SU-DHL-6 (cell line): ENCODE measurements at regions not wholly inside any gene's neighbourhood (a gene's known extent, or its start where the extent isn't known, plus 50 kb on each side); places are given as distances from the start of the nearest gene placed in this dataset.

Source experiments
- H2AFZ ChIP-seq: fragments of 200-600 bp; sonication (generic); 2 replicates; pipeline ENCODE4 v1.6.1; 2014; ENCODE audit warnings: low read depth, mild to moderate bottlenecking, moderate library complexity, mixed read lengths, antibody characterized with exemption, low read length; ENCODE audit not compliant: severe bottlenecking
- H3F3A ChIP-seq: fragments of 200-600 bp; shearing (Covaris generic); 2 replicates; pipeline ENCODE4 v1.6.0; 2016; ENCODE audit warnings: antibody characterized with exemption, mild to moderate bottlenecking; ENCODE audit not compliant: insufficient read depth
- H3K27ac ChIP-seq: fragments of 200-600 bp; sonication (generic); 2 replicates; pipeline ENCODE4 v1.5.1; 2016; ENCODE audit warnings: low read depth, mild to moderate bottlenecking, low read length, moderate library complexity, mixed read lengths
- H3K27me3 ChIP-seq: fragments of 200-600 bp; sonication (generic), shearing (Covaris generic); 2 replicates; pipeline ENCODE4 v1.6.0; 2014; ENCODE audit warnings: mild to moderate bottlenecking, low read length
- H3K36me3 ChIP-seq: fragments of 200-600 bp; sonication (generic); 2 replicates; pipeline ENCODE4 v1.6.1; 2014; ENCODE audit warnings: mild to moderate bottlenecking, low read length, mixed read lengths
- H3K4me2 ChIP-seq: fragments of 300-600, 200-600 bp; shearing (Covaris generic), sonication (generic); 2 replicates; pipeline ENCODE4 v1.6.0; 2014; ENCODE audit warnings: low read length, low read depth, mild to moderate bottlenecking; ENCODE audit not compliant: poor library complexity, severe bottlenecking
- H3K4me3 ChIP-seq: fragments of 200-600 bp; sonication (generic); 2 replicates; pipeline ENCODE4 v1.5.1; 2014; ENCODE audit warnings: antibody characterized with exemption, low read length, mild to moderate bottlenecking, mixed read lengths; ENCODE audit not compliant: insufficient read depth, poor library complexity, severe bottlenecking
- H3K79me2 ChIP-seq: fragments of 200-600 bp; sonication (generic); 2 replicates; pipeline ENCODE4 v1.6.1; 2014; ENCODE audit warnings: mild to moderate bottlenecking, low read length, moderate library complexity; ENCODE audit not compliant: insufficient read depth
- H3K9ac ChIP-seq: fragments of 200-600 bp; sonication (generic); 2 replicates; pipeline ENCODE4 v1.7.0; 2014; ENCODE audit warnings: mild to moderate bottlenecking, low read length
- H3K9me2 ChIP-seq: fragments of 200-600 bp; sonication (generic); replicated peaks from 2 replicates; pipeline ENCODE4 v1.6.1; 2014; ENCODE audit warnings: low read length; ENCODE audit not compliant: insufficient read depth
- H3K9me3 ChIP-seq: fragments of 200-600 bp; sonication (generic); 2 replicates; pipeline ENCODE4 v1.6.1; 2014; ENCODE audit warnings: low read length, mixed read lengths; ENCODE audit not compliant: insufficient read depth
- H4K20me1 ChIP-seq: fragments of 200-600 bp; sonication (generic); 2 replicates; pipeline ENCODE4 v1.6.1; 2014; ENCODE audit warnings: low read depth, mild to moderate bottlenecking, antibody characterized with exemption, low read length, moderate library complexity, mixed read lengths
- EZH2phosphoT487 ChIP-seq: fragments of 200-600 bp; sonication (generic), shearing (Covaris generic); conservative IDR thresholded peaks from 2 replicates; pipeline ENCODE4 v1.6.1; 2018; ENCODE audit warnings: mild to moderate bottlenecking, antibody characterized with exemption, low read length, moderate library complexity, mixed read lengths
- TF ChIP-seq, protein P1 (sequence below): fragments of 200-600 bp; sonication (generic); IDR thresholded peaks from one replicate; pipeline ENCODE4 v1.5.1; 2017; ENCODE audit warnings: antibody characterized with exemption, mild to moderate bottlenecking, low read length, moderate library complexity; ENCODE audit not compliant: insufficient read depth, poor library complexity, severe bottlenecking

- no peaks in the 10 kb centered on the region for H3F3A ChIP-seq
- H4K20me1 ChIP-seq, result no peaks in the 10 kb centered on the region
- no peak overlapping the region for H3K27ac ChIP-seq
- no peak overlapping the region for H3K4me3 ChIP-seq
- no peak overlapping the region for H2AFZ ChIP-seq
- H3K4me2 ChIP-seq, result no peak overlapping the region
- H3K9ac ChIP-seq, result no peak overlapping the region
- no peaks in the 10 kb centered on the region for H3K79me2 ChIP-seq
- no peaks in the 10 kb centered on the region for H3K9me3 ChIP-seq
- TF ChIP-seq, protein P1, sequence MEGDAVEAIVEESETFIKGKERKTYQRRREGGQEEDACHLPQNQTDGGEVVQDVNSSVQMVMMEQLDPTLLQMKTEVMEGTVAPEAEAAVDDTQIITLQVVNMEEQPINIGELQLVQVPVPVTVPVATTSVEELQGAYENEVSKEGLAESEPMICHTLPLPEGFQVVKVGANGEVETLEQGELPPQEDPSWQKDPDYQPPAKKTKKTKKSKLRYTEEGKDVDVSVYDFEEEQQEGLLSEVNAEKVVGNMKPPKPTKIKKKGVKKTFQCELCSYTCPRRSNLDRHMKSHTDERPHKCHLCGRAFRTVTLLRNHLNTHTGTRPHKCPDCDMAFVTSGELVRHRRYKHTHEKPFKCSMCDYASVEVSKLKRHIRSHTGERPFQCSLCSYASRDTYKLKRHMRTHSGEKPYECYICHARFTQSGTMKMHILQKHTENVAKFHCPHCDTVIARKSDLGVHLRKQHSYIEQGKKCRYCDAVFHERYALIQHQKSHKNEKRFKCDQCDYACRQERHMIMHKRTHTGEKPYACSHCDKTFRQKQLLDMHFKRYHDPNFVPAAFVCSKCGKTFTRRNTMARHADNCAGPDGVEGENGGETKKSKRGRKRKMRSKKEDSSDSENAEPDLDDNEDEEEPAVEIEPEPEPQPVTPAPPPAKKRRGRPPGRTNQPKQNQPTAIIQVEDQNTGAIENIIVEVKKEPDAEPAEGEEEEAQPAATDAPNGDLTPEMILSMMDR, result no peak
- TF ChIP-seq EZH2phosphoT487, result no peak
- H3K27me3 ChIP-seq, result no peaks in the 10 kb centered on the region
- no peaks in the 10 kb centered on the region for H3K36me3 ChIP-seq
- no peaks in the 10 kb centered on the region for H3K9me2 ChIP-seq
These were observed 352.3 kb upstream of the ATXN7L3B start for GRCh38 chr12:74185360-74185759.

DNA sequence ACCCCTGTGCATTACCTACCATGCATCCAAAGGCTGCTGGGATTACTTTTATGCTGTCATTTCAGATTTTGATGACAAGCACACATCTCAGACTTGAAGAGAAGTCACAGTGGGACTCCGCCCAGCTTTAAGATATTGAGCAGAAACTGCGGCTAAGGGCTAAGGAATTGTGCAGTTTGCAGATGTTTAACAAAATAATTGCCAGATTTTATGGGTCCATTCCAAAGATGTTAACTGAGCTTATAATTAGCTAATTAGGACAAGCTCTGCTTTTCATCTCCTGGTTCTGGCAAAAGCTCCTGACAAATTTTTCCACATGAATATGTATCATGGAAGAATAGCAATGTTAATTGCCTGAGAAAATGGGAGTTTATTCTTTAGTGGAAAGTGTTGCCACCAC is 344.4 kb upstream of the ATXN7L3B start:
- Histone ChIP-seq H3K9me2 (no peaks in the 10 kb centered on the region), H3K27me3 (no peaks in the 10 kb centered on the region), H3K4me3 (no peak overlapping the region)

DNA sequence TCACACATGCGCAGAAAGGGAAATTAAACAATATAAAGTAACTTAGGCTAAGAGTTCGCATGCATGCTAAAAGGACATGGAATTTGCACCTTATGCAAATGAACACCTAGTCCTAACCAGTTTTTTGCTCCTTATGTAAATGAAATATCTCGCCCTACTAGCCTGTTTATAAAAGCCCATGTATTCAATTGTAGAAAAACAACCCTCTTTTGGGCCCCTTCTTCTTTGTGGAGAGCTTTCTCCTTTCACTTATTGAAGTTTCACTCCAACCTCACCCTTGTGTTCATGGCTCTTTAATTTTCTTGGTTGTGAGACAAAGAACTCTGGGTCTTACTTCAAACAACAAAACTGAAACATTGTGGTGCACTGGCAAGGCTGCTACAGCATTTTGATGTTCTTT is 333.4 kb upstream of the ATXN7L3B start:
- H3K9ac ChIP-seq, result no peak overlapping the region
- H3K9me3 ChIP-seq, result no peaks in the 10 kb centered on the region; the same call in 1 of the 2 replicates
- no peak for TF ChIP-seq EZH2phosphoT487
- TF ChIP-seq, protein P1, result no peak
- H2AFZ ChIP-seq, result no peak overlapping the region
- H3K4me3 ChIP-seq, result no peak overlapping the region
- no peaks in the 10 kb centered on the region for H3K79me2 ChIP-seq
- H3K4me2 ChIP-seq, result no peak overlapping the region
- H3K27ac ChIP-seq, result no peak overlapping the region
- H4K20me1 ChIP-seq, result no peaks in the 10 kb centered on the region
- no peaks in the 10 kb centered on the region for H3K27me3 ChIP-seq
- H3K36me3 ChIP-seq, result no peaks in the 10 kb centered on the region
- H3F3A ChIP-seq, result no peaks in the 10 kb centered on the region
- H3K9me2 ChIP-seq, result no peaks in the 10 kb centered on the region

More for the DNA sequence above, 344.4 kb upstream of the ATXN7L3B start:
- Histone ChIP-seq H3K9me3 (no peaks in the 10 kb centered on the region), H3F3A (no peaks in the 10 kb centered on the region), H3K4me2 (no peak overlapping the region), H4K20me1 (no peaks in the 10 kb centered on the region), H3K79me2 (no peaks in the 10 kb centered on the region), H2AFZ (no peak overlapping the region), H3K9ac (no peak overlapping the region), H3K27ac (no peak overlapping the region), H3K36me3 (no peaks in the 10 kb centered on the region)
- TF ChIP-seq, protein P1, result no peak
- TF ChIP-seq EZH2phosphoT487, result no peak
